GM19452 (cell line): ENCODE measurements at regions not wholly inside any gene's neighbourhood (a gene's known extent, or its start where the extent isn't known, plus 50 kb on each side); places are given as distances from the start of the nearest gene placed in this dataset.
"Not testable (repeated sequence)": the region's sequence is repeated elsewhere in the genome, so short reads cannot be mapped to it uniquely, and the experiment has no call there.

Source experiments
- ATAC-seq: cut with Tn5 transposase; IDR thresholded peaks from one replicate; pipeline ENCODE4 v1.9.1; 2021; ENCODE audit not compliant: unreplicated experiment

DNA sequence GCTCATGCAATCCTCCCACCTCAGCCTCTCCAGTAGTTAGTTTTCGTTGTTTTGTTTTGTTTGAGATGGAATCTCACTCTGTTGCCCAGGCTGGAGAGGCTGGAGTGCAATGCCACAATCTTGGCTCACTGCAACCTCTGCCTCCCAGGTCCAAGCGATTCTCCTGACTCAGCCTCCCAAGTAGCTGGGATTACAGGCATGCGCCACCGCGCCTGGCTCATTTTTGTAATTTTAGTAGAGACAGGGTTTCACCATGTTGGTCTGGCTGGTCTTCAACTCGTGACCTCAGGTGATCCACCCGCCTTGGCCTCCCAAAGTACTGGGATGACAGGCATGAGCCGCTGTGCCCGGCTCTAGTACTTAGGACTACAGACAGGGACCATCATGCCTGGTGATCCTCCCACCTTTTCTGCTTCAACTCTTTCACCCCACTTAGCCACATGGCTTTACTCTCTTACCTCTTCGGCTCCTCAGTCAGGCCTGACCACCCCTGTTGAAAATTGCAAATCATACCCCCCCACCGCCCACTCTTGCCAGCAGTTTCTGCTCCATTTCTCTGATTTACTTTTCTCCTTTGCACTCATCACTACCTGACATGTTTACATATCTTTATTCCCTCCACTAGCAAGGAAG lies 157.1 kb upstream of the GRK3 start:
- ATAC-seq, result no peak

DNA sequence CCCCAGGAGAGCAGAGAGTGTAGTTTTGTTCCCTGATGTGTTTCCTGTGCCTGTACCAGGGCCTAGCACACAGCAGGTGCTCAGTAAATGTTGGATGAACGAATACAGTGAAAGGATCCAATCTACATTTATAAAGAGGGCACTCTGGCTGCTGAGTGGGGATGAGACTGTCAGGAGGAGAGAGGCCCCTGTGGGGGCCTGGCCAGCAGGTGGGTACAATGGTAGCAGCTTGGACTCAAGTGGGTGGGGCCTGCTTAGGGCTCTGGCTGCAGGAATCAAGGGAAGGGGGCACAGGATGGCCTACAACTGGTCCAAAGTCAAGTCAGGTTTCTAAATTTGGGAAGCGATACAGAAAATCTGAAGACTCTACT lies 156.6 kb upstream of the GRK3 start:
- ATAC-seq, result no peak

DNA sequence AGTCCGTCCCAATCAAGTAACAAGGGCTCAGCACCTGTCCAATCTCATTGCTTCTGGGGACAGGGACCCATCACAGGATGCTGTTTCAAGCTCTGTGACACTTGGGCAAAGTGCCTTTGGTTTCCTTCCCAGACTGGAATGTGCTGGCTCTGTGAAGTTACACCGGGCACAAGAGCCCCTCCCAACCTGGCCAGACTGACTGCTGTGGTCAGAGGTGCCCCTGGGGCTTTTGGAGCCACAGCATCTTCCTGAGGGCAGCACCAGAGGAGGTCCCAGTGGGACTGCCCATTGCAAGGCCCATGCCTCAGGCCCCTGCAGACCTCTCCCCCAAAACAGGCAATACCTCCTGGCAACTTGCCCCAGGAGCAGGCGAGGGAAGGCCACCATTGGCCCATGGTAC lies 155.2 kb upstream of the GRK3 start:
- ATAC-seq, result no peak

DNA sequence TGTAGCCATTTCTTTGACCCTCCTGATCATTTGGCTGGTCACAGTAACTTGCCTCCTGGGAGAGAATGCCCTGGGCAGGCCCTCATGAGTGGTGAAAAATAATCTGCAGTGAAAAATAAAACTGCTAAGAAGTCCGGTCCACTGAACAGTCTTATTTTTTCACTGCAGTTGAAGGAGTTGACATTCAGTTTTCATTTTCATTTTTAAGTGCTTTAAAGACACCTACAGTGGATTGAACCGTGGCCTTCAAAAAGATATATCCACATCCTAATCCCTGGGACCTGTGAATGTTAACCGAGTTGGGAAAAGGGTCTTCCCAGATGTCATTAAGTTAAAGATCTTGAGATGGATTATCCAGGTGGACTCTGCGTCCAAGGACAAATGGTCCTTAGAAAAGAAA lies 153.6 kb upstream of the GRK3 start:
- no peak for ATAC-seq

DNA sequence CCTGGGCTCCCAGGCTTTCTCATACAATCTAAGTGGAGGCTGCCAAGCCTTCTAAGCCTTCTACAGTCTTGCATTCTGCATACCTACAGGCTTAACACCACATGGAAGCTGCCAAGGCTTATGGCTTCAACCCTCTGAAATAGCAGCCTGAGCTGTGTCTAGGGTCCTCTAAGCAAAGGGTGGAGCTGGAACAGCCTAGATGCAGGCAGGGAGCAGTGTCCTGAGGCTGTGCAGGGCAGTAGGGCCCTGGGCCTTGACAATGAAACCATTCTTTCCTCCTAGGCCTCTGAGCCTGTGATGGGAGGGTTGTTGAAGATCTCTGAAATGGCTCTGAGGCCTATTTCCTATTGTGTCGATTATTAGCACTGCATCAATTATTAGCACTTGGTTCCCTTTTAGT lies 150.9 kb upstream of the GRK3 start:
- ATAC-seq, result no peak

DNA sequence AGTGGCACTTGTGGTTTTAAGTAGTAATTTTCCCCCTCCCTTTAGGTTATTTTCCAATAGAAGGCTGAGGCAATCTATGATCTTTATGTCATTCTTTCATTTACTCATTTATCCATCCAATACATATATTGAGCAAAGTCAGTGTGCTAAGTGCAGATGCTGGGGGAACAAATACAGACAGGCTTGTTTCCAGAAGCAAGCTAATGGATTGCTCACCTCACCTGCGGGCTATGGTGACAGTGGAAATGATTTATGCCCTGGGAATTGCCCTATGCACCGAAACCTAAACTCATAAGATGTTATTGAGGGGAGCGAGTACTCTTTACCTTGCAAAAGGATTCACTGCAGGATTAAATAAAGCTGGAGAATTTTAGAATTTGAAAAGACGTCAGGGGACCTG lies 148.7 kb upstream of the GRK3 start:
- ATAC-seq, result not testable (repeated sequence)

DNA sequence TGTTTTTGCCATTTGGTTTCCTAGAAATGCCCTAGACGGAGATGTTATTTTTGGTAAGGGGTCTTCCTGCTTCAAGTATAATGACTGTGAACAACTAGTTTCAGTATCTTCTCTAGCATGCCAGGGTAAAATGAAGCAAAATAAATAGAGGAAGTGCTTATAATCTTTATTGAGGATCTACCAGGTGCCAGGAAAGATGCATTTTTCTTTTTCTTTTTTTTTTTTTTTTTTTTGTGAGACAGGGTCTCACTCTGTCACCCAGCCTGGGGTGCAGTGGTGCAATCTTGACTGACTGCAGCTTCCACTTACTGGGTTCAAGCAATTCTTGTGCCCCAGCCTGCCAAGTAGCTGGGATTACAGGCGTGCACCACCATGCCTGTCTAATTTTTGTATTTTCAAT lies 146.6 kb upstream of the GRK3 start:
- not testable (repeated sequence) for ATAC-seq

DNA sequence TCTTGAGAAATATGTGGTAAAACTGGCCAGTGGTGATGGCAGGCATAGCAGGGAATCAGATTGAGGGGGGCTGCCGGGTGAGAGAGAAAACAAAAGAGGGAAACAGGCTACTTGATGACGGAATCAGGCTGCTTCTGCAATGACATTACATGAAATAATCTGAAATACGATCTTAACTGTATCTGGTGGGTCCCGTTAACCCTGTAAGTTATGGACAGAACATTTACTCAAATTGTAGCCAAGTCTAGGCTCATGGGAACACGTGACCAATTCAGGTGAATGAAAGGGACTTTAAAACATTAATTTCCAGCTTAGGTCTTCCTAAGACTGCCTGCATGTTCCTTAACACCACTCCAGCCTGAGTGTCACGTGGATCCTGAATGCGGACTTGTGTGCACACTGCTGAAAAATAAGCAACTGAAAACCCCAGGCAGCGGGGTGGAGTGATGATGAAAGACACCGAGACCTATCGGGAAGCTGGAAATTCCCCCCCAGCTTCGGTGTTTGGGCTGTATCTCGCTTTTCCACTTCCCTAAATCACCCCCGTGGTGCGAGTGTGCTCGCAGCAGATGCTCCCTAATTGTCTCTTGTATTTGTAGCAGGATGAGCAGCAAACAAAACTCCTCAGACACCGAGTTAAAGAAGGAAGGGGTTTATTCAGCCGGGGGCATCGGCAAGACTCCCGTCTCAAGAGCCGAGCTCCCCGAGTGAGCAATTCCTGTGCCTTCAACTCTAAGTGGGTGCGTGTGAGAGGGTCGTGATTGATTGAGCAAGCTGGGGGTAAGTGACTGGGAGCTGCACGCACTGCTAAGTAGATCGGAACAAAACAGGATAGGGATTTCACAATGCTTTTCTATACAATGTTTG lies 145.0 kb upstream of the GRK3 start:
- ATAC-seq, result no peak

DNA sequence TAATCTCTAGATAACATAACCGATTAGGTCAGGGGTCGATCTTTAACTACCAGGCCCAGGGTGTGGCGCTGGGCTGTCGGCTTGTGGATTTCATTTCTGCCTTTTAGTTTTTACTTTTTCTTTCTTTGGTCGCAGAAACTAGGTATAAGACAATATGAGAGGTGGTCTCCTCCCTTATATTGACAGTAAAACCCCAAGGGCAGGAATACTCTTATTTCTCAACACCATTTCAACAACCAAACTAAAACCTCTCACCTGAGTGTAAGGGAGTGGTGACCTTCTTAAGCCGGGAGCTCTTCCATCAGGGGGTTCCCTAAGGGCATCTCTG lies 144.4 kb upstream of the GRK3 start:
- ATAC-seq, result not testable (repeated sequence)

DNA sequence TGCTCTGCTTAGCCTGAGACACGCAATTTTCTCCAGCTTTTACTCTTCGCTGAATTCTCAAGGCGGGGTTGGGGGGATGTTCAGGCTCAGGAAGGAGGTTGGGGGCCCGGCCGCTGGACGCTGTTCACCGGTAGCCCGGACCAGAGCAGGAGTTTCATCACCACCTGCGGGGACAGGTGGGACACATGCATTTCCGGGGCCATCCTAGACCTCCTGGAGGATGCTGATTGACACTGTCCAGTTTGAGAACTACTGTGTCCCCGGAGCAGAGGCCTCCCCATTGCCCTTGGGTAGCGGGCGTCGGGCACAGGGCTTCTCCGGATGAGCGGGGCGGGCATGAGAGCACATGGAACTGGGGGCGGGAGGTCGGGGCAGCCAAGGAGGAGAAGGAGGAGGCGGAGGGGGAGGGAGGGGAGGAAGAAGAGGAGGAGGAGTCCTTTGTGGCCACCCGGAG lies 144.0 kb upstream of the GRK3 start:
- no peak for ATAC-seq

DNA sequence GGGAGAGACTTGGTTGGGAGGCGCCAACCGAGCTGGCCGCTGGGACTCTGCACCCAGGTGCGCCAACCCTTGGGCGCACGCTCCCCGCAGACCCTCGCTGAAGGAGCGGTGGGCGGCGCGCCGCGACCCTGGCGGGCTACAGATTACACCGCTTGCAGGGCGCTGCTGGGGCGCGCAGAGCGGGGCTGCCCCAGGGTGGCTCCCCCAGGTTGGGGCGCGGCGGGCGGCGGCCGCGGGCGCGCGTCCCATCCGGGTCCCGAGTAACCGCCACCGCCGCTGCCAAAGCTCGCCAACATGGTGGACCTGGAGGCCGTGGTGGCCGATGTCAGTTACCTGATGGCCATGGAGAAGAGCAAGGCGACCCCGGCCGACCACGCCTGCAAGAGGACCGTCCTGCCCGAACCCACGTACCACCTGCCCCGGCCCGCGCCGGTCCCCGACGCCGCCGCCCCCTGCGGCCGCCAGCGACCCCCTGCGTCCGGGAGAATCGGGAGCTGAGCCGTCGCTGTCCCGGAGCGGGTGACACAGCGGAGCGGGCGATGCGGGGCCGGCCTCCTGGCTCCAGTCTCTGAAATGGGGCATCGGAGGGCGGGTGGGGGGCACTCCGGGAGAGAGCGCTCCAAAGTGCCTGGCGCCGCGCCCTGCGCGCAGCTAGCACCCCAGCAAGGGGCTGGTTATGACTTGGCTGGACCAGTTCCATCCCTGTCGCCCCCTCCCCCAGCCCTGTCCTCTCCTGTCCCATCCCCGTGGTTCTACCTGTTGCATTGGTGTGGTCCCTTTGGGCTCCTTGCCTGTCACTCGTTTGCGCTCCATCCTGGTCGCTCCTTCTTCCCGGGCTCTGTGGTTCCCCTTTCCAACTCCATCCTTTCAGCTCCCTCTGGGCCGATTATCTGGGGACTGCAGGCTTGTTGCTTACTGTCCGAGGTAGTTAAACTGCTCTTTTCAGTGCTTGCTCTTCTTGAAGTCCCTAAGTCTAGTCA lies 143.3 kb upstream of the GRK3 start:
- ATAC-seq, result no peak

DNA sequence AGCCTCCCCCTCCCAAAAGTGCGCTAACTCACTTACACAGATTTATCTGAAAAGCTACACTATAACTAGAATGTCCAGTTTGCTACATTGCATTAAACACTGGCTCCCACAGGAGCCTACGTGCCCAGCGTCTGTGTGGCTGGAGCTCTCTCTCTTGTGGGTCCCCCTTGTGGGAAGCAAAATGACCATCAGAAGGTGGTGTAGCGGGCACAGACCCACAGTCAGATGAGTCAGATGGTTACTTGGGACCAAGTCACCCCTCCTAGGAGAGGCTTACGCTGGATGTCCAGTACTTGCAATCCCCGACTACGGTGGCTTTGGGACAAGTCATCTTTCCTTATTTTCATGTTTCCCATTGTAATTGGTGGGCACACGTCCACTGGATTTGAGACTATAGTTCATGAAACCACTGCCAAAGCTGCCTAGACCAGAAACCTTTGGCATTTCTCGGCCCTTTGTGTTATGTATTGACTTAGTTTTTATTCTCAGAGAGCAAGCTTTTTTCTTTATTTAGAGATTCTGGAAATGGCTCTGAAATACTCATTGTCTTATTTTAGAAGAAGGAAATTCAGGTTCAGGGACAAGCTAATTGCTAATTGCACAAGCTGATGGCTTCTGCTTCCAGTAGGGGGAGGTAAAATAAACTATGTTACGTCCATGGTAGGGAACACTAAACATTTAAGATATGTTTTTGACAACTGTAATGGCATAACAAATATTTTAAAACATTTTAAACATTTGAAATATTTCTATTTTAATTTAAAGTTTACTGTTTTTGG lies 137.8 kb upstream of the GRK3 start:
- ATAC-seq, result not testable (repeated sequence)

DNA sequence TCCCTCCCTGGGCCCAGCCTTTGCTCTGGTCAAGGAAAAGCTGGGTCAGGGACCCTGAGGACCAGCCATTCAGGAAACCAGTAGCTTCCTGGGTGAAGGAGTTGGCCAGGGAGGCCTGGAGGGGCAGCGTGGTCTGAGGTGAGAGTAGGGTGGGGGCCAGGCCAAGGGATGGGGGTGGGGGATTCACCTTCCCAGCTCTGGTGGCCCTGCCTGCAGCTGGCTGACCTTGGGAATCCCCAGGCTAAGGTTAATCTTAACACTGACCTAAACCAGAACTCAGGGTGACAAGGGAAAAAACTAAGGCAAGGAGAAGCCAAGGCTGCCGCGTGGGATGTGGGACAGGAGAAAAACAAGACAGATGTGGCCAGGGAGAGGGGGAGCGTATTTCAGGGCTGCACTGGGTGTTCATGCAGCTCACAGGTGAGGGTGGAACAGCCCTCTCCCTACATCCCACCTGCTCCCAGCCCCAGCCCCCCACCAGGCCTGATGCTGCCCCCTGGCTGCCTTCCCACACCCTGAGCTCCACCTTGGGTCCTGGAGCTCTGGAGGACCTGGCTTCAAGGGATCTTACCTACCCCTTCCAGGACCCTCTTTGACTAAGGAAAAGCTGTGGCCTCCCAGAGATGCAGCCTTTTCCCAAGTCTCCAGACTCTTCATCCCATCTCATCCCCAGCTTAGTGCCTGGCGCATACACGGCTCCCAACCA lies 132.7 kb upstream of the GRK3 start:
- not testable (repeated sequence) for ATAC-seq

DNA sequence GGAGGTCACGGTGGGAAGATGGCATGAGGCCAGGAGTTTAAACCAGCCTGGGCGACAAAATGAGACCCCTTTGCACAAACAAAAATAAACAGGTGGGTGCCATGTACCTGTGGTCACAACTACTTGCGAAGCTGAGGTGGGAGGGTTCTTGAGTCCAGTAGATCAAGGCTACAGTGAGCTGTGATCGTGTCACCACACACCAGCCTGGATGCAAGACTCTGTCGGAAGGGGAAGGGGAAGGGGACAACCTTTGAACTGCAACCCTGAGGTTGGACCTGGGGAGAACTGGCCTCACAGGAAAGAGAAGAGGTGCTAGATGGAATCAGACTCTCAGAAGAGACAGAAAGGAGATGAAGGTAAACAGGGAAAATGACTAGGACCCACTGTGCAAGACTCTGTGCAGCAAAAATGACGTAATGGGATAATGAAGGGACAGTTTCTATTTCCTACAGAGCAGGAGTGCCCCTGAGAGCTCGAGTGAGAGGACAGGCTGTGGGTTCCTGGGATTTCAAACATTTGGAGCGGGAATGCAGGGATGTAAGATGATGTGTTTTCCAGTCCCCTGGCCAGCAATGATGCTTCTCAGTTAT lies 131.0 kb upstream of the GRK3 start:
- ATAC-seq, result not testable (repeated sequence)

DNA sequence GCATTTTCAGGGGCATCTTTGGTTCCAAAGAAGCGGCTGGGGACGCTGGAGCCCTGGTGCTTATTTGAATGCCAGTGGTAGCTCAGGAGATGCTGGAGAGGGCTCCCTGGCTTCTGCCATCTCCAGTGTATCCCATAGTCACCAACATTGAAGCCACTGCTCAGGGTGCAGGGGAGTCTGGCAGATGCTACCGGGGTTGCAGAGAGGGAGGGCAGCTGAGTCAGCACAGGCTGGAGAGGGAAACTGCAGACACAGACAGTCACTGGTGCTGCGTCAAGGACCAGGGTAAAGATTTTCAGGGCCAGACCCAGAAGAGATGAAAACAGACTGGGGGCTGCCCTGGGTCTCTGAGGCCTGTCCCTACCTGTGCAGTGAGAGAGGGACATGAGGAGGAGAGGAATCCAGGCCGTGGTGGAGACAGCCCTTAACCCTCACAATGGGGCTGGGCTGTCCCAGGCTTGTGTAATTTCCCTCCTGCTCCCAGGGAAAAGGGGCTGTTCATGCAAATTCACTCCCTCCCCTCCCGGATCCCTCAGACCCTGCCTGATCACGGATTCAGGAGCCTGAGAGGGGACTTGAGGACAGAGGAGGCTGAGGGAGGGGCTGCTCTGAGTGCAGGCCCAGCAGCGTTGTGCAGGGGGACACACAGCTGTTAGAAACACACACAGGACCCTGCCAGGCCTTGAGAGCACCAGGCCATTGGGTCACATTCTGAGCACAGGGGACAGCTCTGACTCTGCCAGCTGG lies 126.9 kb upstream of the GRK3 start:
- no peak for ATAC-seq

DNA sequence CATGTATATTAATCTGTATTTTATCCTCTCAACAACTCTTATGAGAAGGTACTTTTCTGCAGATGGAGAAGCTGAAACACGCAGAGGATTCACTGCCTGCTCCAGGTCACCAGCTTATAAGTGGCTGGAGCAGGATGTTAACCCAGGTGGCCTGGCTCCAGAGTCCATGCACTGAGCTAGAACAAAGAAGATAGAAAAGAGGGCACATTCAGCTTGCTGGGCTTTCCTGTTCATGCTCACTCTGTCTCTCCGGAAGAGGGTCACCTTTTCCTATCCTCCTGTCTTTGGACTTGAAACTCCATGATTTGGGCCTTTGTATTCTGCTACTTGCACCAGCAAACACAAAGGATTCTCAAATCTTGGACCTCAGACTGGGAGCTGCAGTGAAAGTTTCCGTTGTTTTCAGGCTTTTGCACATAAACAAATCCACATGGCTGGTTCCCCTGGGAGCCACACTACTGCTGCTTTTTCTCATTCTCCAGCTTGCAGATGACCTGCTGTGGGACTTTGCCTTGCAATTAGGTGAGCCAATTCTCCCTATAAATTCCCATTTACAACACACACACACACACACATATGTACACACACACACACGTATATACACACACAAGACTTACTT lies 117.3 kb upstream of the GRK3 start:
- no peak for ATAC-seq

DNA sequence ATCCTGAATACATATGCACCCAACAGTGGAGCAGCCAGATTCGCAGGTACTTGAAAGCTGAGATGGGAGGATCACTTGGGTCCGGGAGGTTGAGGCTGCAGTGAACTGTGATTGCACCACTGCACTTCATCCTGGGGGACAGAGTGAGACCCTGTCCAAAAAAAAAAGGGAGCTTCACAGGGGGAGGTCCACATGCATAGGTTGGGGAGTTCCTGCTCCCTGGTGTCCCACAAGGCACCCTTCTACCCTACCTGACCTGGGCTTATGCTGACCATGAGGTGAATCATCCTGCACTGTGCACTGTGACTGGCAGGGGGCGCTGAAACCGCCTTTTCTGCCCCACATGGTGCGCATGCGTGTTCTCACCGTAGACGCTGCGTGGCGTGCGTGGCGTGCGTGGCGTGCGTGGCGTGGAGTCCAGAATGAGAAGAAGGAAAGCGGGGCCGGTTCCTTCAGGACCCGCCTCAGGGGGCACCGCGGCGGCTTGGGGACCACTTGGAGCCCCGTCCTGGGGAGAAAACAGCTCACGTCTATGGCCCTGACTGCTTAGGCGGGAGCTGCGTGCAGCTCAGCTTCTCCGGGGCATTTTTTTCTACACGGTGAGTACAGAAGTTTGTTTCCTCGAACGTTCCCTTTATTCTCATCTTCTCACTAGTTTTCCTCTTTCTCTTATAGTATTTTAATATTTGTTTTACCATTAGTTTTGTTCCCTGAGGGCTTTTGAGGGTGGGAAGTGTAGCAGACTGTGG lies 116.6 kb upstream of the GRK3 start:
- ATAC-seq, result peak; percentile 81
